ENCODE measurements at regions not wholly inside any gene's neighbourhood (a gene's known extent, or its start where the extent isn't known, plus 50 kb on each side); places are given as distances from the start of the nearest gene placed in this dataset.

DNA sequence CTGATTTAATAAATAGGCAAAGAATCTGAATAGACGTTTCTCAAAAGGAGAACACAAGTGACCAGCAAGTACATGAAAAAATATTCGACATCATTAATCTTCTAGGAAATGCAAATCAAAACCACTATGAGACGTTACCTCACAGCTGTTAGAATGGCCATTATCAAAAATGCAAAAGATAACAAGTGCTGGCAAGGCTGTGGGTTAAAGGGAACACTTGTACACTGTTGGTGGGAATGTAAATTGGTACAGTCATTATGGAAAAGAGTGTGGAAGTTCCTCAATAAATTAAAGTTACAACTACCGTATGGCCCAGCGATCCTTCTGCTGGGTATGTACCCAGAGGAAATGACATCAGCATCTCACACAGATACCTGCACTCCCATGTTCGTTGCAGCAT is 253.9 kb upstream of the BMP2 start:
- no peaks in the 10 kb centered on the region for H3K27me3 ChIP-seq (ENCODE audit: insufficient read depth, insufficient read length)
- no peaks in the 10 kb centered on the region for H3K4me1 ChIP-seq (ENCODE audit: insufficient read depth, insufficient read length)
- no peak overlapping the region for H3K9ac ChIP-seq (ENCODE audit: insufficient read length, low read depth)
- no peak for TF ChIP-seq ZNF274 (IDR thresholded peaks at IDR 0.05; ENCODE audit: low read depth, low read length)
- no peak for TF ChIP-seq SUZ12 (IDR thresholded peaks at IDR 0.05; ENCODE audit: extremely low read depth, insufficient read depth, insufficient read length)
- no peak for TF ChIP-seq YY1 (IDR thresholded peaks at IDR 0.05; ENCODE audit: insufficient read depth, insufficient read length)
- no peaks in the 10 kb centered on the region for H3K36me3 ChIP-seq (ENCODE audit: insufficient read depth, insufficient read length, low read length)
- H3K4me3 ChIP-seq (ENCODE audit: insufficient read length, low read depth), result no peak overlapping the region
- no peak for DNase-seq (ENCODE audit: low read depth, low spot score)
- H3K9me3 ChIP-seq (ENCODE audit: insufficient read depth, low read length), result no peaks in the 10 kb centered on the region

DNA sequence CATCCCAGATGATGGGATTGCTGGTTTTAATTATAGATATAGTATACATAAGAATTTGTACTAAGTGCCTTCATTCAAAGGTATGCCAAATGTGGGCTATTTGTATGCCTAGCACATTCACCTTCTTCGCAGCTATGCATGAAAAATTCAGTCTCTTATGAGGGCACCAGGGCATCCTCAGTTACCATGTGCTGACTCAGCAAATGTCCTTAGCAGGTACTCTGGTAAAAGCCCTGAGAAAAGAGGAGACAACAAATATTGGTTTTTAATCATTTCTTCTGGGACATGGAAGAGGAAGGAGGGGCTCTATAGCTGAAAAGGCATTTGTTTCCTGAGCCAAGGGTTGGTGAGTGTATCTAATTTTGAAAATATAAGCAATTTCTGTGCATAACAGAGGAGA is 258.1 kb upstream of the BMP2 start:
- TF ChIP-seq ZNF274 (IDR thresholded peaks at IDR 0.05; ENCODE audit: low read depth, low read length) (no peak), SUZ12 (IDR thresholded peaks at IDR 0.05; ENCODE audit: extremely low read depth, insufficient read depth, insufficient read length) (no peak), YY1 (IDR thresholded peaks at IDR 0.05; ENCODE audit: insufficient read depth, insufficient read length) (no peak)
- Histone ChIP-seq H3K4me3 (ENCODE audit: insufficient read length, low read depth) (no peak overlapping the region), H3K27me3 (ENCODE audit: insufficient read depth, insufficient read length) (no peaks in the 10 kb centered on the region), H3K4me1 (ENCODE audit: insufficient read depth, insufficient read length) (no peaks in the 10 kb centered on the region), H3K36me3 (ENCODE audit: insufficient read depth, insufficient read length, low read length) (no peaks in the 10 kb centered on the region), H3K9ac (ENCODE audit: insufficient read length, low read depth) (no peak overlapping the region), H3K9me3 (ENCODE audit: insufficient read depth, low read length) (no peaks in the 10 kb centered on the region)
- DNase-seq (ENCODE audit: low read depth, low spot score), result no peak

DNA sequence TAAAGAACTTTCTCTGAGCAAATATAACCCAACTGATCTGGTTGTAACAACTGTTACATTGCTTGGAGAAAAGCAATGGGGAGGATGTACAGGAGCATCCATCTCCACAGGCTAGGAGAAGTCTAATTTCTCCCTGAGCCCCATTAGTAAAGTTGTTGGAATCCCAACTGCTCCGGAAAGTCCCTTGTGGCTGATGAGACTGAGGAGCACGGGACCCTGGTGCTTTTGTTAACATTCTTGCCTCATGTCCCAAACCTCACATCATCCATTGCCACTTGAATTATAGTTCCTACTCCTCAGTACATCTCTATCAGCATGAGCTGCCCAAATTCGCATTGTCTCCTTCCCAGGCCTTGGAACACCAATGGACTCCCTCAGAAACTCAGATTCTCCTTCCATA is 260.6 kb upstream of the BMP2 start:
- TF ChIP-seq YY1 (IDR thresholded peaks at IDR 0.05; ENCODE audit: insufficient read depth, insufficient read length) (no peak), SUZ12 (IDR thresholded peaks at IDR 0.05; ENCODE audit: extremely low read depth, insufficient read depth, insufficient read length) (no peak), ZNF274 (IDR thresholded peaks at IDR 0.05; ENCODE audit: low read depth, low read length) (no peak)
- Histone ChIP-seq H3K4me1 (ENCODE audit: insufficient read depth, insufficient read length) (no peaks in the 10 kb centered on the region), H3K9me3 (ENCODE audit: insufficient read depth, low read length) (no peaks in the 10 kb centered on the region), H3K4me3 (ENCODE audit: insufficient read length, low read depth) (no peak overlapping the region), H3K36me3 (ENCODE audit: insufficient read depth, insufficient read length, low read length) (no peaks in the 10 kb centered on the region), H3K27me3 (ENCODE audit: insufficient read depth, insufficient read length) (no peaks in the 10 kb centered on the region), H3K9ac (ENCODE audit: insufficient read length, low read depth) (no peak overlapping the region)
- DNase-seq (ENCODE audit: low read depth, low spot score), result no peak

DNA sequence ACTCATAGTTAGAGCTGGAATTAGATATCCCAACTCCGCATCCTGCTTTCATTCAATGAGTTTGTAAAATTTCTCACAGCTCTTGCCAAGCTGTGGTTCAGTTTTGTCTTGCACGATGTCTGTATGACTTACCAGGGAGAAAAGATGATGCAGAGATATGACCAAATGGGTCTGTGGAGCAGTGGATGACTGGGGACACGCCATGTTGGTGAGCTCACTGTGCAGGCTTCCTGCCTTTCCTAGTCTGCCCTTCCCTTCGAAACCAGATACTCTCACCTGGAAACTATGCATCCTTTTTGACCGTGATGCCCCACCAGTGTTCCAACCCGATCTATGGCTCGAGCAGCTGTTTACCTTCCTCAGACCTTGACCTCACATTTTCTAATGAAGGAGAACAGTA is 262.7 kb upstream of the BMP2 start:
- no peaks in the 10 kb centered on the region for H3K4me1 ChIP-seq (ENCODE audit: insufficient read depth, insufficient read length)
- H3K4me3 ChIP-seq (ENCODE audit: insufficient read length, low read depth), result no peak overlapping the region
- H3K9ac ChIP-seq (ENCODE audit: insufficient read length, low read depth), result no peak overlapping the region
- TF ChIP-seq ZNF274 (IDR thresholded peaks at IDR 0.05; ENCODE audit: low read depth, low read length), result no peak
- no peak for TF ChIP-seq YY1 (IDR thresholded peaks at IDR 0.05; ENCODE audit: insufficient read depth, insufficient read length)
- TF ChIP-seq SUZ12 (IDR thresholded peaks at IDR 0.05; ENCODE audit: extremely low read depth, insufficient read depth, insufficient read length), result no peak
- H3K27me3 ChIP-seq (ENCODE audit: insufficient read depth, insufficient read length), result no peaks in the 10 kb centered on the region
- DNase-seq (ENCODE audit: low read depth, low spot score), result no peak
- H3K9me3 ChIP-seq (ENCODE audit: insufficient read depth, low read length), result no peaks in the 10 kb centered on the region
- H3K36me3 ChIP-seq (ENCODE audit: insufficient read depth, insufficient read length, low read length), result no peaks in the 10 kb centered on the region

DNA sequence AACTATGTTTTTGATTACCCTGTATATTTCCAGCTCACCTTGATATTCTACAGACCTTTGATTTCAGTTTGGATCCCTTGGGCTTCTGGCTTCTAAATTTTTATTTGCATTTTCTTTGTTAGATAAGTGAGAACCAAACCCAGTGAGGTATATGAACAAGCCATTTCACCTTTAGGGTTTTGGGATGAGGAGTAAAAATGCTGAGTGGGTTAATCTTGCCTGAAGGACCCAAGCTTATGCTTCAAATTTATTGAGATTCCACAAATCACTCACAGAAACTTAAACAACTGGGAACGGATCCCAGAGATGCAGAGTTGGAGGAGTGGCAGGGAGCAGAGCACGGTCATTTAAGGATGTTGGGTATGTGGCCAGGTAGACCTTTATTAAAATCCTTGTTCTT is 263.3 kb upstream of the BMP2 start:
- no peaks in the 10 kb centered on the region for H3K9me3 ChIP-seq (ENCODE audit: insufficient read depth, low read length)
- H3K4me3 ChIP-seq (ENCODE audit: insufficient read length, low read depth), result no peak overlapping the region
- no peaks in the 10 kb centered on the region for H3K4me1 ChIP-seq (ENCODE audit: insufficient read depth, insufficient read length)
- H3K9ac ChIP-seq (ENCODE audit: insufficient read length, low read depth), result no peak overlapping the region
- TF ChIP-seq YY1 (IDR thresholded peaks at IDR 0.05; ENCODE audit: insufficient read depth, insufficient read length) (no peak), SUZ12 (IDR thresholded peaks at IDR 0.05; ENCODE audit: extremely low read depth, insufficient read depth, insufficient read length) (no peak), ZNF274 (IDR thresholded peaks at IDR 0.05; ENCODE audit: low read depth, low read length) (no peak)
- no peaks in the 10 kb centered on the region for H3K36me3 ChIP-seq (ENCODE audit: insufficient read depth, insufficient read length, low read length)
- H3K27me3 ChIP-seq (ENCODE audit: insufficient read depth, insufficient read length), result no peaks in the 10 kb centered on the region
- DNase-seq (ENCODE audit: low read depth, low spot score), result no peak

DNA sequence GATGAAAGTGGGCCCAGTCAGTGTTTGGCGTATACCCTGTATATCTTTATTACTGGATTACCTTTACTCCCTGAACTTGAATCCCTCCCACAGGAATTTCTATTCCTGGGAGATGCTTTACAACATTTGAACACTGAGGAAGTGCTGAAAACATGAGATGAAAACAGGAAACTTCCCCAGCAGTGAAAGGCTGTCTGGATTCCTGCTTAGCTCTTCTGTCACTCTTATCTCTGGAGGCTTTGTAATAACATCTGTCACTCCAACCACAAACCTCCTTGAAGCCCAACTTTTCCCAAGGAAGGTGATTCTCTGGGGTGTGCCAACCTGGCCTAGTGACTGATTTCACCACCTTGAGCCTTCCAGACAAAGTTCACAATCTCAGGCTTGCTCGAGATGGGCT is 264.5 kb upstream of the BMP2 start:
- Histone ChIP-seq H3K9ac (ENCODE audit: insufficient read length, low read depth) (no peak overlapping the region), H3K27me3 (ENCODE audit: insufficient read depth, insufficient read length) (no peaks in the 10 kb centered on the region), H3K36me3 (ENCODE audit: insufficient read depth, insufficient read length, low read length) (no peaks in the 10 kb centered on the region), H3K4me3 (ENCODE audit: insufficient read length, low read depth) (no peak overlapping the region), H3K9me3 (ENCODE audit: insufficient read depth, low read length) (no peaks in the 10 kb centered on the region), H3K4me1 (ENCODE audit: insufficient read depth, insufficient read length) (no peaks in the 10 kb centered on the region)
- DNase-seq (ENCODE audit: low read depth, low spot score), result no peak
- no peak for TF ChIP-seq ZNF274 (IDR thresholded peaks at IDR 0.05; ENCODE audit: low read depth, low read length)
- TF ChIP-seq SUZ12 (IDR thresholded peaks at IDR 0.05; ENCODE audit: extremely low read depth, insufficient read depth, insufficient read length), result no peak
- no peak for TF ChIP-seq YY1 (IDR thresholded peaks at IDR 0.05; ENCODE audit: insufficient read depth, insufficient read length)

DNA sequence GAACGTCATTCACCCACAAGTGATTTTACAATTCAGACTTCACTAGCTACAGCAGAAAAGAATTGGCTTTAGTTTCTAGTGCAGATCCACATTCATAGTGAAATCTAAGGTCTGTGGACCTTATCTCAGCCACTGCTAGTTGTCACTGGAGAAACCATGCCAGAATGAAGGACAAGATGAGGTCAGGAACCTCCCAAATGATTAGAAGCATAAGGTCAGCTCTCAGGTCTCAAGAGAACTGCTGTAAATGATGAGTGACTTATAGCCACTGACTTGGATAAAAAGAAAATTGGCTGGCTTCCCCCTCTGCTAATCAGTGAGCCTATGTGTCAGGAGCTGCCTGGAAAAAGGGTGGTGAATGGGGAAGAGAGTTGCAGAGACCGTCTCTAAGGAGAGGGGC is 265.3 kb upstream of the BMP2 start:
- DNase-seq (ENCODE audit: low read depth, low spot score), result no peak
- TF ChIP-seq YY1 (IDR thresholded peaks at IDR 0.05; ENCODE audit: insufficient read depth, insufficient read length), result no peak
- no peaks in the 10 kb centered on the region for H3K36me3 ChIP-seq (ENCODE audit: insufficient read depth, insufficient read length, low read length)
- H3K27me3 ChIP-seq (ENCODE audit: insufficient read depth, insufficient read length), result no peaks in the 10 kb centered on the region
- no peak overlapping the region for H3K9ac ChIP-seq (ENCODE audit: insufficient read length, low read depth)
- H3K4me1 ChIP-seq (ENCODE audit: insufficient read depth, insufficient read length), result no peaks in the 10 kb centered on the region
- H3K4me3 ChIP-seq (ENCODE audit: insufficient read length, low read depth), result no peak overlapping the region
- H3K9me3 ChIP-seq (ENCODE audit: insufficient read depth, low read length), result no peaks in the 10 kb centered on the region

DNA sequence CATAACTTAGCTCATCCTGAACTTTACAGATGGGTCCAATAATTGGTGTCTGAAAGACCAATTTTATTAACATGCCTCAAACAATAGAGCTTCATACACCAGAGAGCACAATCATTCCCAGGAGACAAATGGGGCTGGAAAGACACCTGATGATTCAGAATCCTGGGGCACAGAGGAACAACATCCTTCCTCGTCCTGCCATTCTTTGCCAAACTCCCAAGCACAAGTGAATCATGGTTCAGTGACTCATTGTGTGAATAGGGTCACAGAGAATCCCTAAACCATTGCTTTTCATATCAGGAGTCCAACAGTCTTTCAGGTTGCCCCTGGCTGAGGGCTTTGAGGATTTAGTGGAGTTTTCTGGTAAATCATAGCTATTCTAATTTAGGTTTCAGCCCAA is 266.4 kb upstream of the BMP2 start:
- H3K9ac ChIP-seq (ENCODE audit: insufficient read length, low read depth), result no peak overlapping the region
- H3K27me3 ChIP-seq (ENCODE audit: insufficient read depth, insufficient read length), result no peaks in the 10 kb centered on the region
- H3K4me1 ChIP-seq (ENCODE audit: insufficient read depth, insufficient read length), result no peaks in the 10 kb centered on the region
- TF ChIP-seq SUZ12 (IDR thresholded peaks at IDR 0.05; ENCODE audit: extremely low read depth, insufficient read depth, insufficient read length), result no peak
- no peak for TF ChIP-seq YY1 (IDR thresholded peaks at IDR 0.05; ENCODE audit: insufficient read depth, insufficient read length)
- TF ChIP-seq ZNF274 (IDR thresholded peaks at IDR 0.05; ENCODE audit: low read depth, low read length), result no peak
- no peaks in the 10 kb centered on the region for H3K9me3 ChIP-seq (ENCODE audit: insufficient read depth, low read length)
- H3K4me3 ChIP-seq (ENCODE audit: insufficient read length, low read depth), result no peak overlapping the region
- no peak for DNase-seq (ENCODE audit: low read depth, low spot score)
- no peaks in the 10 kb centered on the region for H3K36me3 ChIP-seq (ENCODE audit: insufficient read depth, insufficient read length, low read length)

All from NT2/D1 (cell line).